Neural cell (in vitro differentiated cells): ENCODE measurements at regions not wholly inside any gene's neighbourhood (a gene's known extent, or its start where the extent isn't known, plus 50 kb on each side); places are given as distances from the start of the nearest gene placed in this dataset.

Source experiments
- CTCF ChIP-seq: fragments of 450-650 bp; IDR thresholded peaks from 2 replicates; pipeline ENCODE4 v1.5.1; 2014; ENCODE audit warnings: antibody characterized with exemption, mild to moderate bottlenecking, moderate library complexity; ENCODE audit not compliant: poor library complexity, severe bottlenecking
- EP300 ChIP-seq: fragments of 450-650 bp; conservative IDR thresholded peaks from 2 replicates; pipeline ENCODE4 v1.6.1; 2014; ENCODE audit warnings: antibody characterized with exemption, mild to moderate bottlenecking, moderate library complexity; ENCODE audit not compliant: poor library complexity, severe bottlenecking
- POLR2AphosphoS5 ChIP-seq: IDR thresholded peaks from 2 replicates; pipeline ENCODE4 v1.6.1; 2012
- SMC3 ChIP-seq: fragments of 450-650 bp; conservative IDR thresholded peaks from 2 replicates; pipeline ENCODE4 v1.6.1; 2014; ENCODE audit warnings: antibody characterized with exemption, mild to moderate bottlenecking, moderate library complexity; ENCODE audit not compliant: poor library complexity
- TAF1 ChIP-seq: IDR thresholded peaks from 2 replicates; pipeline ENCODE4 v1.6.1; 2012; ENCODE audit warnings: low read depth
- TF ChIP-seq, protein P1 (sequence below): IDR thresholded peaks from 2 replicates; pipeline ENCODE4 v1.6.1; 2012; ENCODE audit warnings: borderline replicate concordance

GRCh38 chr4:59700651-59701050, 1499.5 kb upstream of the ADGRL3 start:
- TF ChIP-seq CTCF (no peak), SMC3 (no peak), POLR2AphosphoS5 (peak; percentile 65), TAF1 (no peak), EP300 (peak; percentile 45)
- TF ChIP-seq, protein P1, sequence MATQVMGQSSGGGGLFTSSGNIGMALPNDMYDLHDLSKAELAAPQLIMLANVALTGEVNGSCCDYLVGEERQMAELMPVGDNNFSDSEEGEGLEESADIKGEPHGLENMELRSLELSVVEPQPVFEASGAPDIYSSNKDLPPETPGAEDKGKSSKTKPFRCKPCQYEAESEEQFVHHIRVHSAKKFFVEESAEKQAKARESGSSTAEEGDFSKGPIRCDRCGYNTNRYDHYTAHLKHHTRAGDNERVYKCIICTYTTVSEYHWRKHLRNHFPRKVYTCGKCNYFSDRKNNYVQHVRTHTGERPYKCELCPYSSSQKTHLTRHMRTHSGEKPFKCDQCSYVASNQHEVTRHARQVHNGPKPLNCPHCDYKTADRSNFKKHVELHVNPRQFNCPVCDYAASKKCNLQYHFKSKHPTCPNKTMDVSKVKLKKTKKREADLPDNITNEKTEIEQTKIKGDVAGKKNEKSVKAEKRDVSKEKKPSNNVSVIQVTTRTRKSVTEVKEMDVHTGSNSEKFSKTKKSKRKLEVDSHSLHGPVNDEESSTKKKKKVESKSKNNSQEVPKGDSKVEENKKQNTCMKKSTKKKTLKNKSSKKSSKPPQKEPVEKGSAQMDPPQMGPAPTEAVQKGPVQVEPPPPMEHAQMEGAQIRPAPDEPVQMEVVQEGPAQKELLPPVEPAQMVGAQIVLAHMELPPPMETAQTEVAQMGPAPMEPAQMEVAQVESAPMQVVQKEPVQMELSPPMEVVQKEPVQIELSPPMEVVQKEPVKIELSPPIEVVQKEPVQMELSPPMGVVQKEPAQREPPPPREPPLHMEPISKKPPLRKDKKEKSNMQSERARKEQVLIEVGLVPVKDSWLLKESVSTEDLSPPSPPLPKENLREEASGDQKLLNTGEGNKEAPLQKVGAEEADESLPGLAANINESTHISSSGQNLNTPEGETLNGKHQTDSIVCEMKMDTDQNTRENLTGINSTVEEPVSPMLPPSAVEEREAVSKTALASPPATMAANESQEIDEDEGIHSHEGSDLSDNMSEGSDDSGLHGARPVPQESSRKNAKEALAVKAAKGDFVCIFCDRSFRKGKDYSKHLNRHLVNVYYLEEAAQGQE, result no peak
